ENCODE measurements at regions not wholly inside any gene's neighbourhood (a gene's known extent, or its start where the extent isn't known, plus 50 kb on each side); places are given as distances from the start of the nearest gene placed in this dataset.

DNA sequence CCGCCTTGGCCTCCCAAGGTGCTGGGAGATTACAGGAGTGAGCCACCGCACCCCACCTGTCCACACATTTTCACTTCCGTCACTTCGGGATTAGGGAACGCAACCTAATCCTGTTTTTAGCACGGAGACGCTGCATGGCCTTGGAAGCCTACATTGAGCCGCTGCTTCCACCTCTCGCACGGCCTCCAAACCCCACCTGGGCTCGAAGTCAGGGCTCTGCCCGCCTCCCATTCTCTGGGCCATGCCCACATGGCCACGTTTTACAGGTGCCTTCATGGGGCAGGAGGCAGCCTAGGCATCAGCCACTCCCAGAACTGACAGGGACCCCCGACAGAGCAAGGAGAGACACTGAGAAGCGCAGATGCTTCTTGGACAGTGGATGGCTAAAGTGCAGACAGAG lies 100.6 kb downstream of the OAT start:
- no peaks in the 10 kb centered on the region for H4K20me1 ChIP-seq (ENCODE audit: insufficient read depth)
- no peaks in the 10 kb centered on the region for H3K79me2 ChIP-seq (ENCODE audit: insufficient read depth, low read depth)
- H3K27me3 ChIP-seq (ENCODE audit: insufficient read depth, low read depth) = no peaks in the 10 kb centered on the region
- no peaks in the 10 kb centered on the region for H3K36me3 ChIP-seq (ENCODE audit: insufficient read depth)
- no peaks in the 10 kb centered on the region for H3K4me1 ChIP-seq (ENCODE audit: low read depth, poor library complexity, severe bottlenecking)
- H3K4me3 ChIP-seq (IDR thresholded peaks at IDR 0.05; ENCODE audit: insufficient read depth, low read depth, low read length) = no peak overlapping the region
- no peak overlapping the region for H2AFZ ChIP-seq (ENCODE audit: low read depth)
- TF ChIP-seq, protein P1, sequence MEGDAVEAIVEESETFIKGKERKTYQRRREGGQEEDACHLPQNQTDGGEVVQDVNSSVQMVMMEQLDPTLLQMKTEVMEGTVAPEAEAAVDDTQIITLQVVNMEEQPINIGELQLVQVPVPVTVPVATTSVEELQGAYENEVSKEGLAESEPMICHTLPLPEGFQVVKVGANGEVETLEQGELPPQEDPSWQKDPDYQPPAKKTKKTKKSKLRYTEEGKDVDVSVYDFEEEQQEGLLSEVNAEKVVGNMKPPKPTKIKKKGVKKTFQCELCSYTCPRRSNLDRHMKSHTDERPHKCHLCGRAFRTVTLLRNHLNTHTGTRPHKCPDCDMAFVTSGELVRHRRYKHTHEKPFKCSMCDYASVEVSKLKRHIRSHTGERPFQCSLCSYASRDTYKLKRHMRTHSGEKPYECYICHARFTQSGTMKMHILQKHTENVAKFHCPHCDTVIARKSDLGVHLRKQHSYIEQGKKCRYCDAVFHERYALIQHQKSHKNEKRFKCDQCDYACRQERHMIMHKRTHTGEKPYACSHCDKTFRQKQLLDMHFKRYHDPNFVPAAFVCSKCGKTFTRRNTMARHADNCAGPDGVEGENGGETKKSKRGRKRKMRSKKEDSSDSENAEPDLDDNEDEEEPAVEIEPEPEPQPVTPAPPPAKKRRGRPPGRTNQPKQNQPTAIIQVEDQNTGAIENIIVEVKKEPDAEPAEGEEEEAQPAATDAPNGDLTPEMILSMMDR (conservative IDR thresholded peaks at IDR 0.05; ENCODE audit: low read depth, low read length) = no peak
- H3K27ac ChIP-seq = no peak overlapping the region
- no peak overlapping the region for H3K9ac ChIP-seq
- H3K4me2 ChIP-seq = no peak overlapping the region

DNA sequence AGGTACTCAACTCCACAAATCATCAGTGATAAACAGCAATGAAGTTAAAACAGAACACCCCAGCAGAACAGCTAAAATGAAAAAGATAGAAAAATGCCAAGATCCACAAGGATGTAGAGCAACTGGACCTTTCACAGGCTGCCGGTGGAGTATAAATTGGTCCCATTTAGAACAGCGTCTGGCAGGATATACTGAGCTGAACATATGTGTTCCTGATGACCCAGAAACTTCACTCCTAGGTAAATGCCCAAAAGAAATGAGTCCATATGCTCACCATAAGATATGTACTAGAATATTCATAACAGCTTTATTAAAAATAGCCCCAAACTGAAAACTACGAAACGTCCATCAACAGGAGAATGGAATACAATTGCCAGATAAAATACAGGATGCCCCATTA lies 102.4 kb downstream of the OAT start:
- no peaks in the 10 kb centered on the region for H3K79me2 ChIP-seq (ENCODE audit: insufficient read depth, low read depth)
- TF ChIP-seq, protein P1 (conservative IDR thresholded peaks at IDR 0.05; ENCODE audit: low read depth, low read length) = no peak
- no peaks in the 10 kb centered on the region for H3K27me3 ChIP-seq (ENCODE audit: insufficient read depth, low read depth)

DNA sequence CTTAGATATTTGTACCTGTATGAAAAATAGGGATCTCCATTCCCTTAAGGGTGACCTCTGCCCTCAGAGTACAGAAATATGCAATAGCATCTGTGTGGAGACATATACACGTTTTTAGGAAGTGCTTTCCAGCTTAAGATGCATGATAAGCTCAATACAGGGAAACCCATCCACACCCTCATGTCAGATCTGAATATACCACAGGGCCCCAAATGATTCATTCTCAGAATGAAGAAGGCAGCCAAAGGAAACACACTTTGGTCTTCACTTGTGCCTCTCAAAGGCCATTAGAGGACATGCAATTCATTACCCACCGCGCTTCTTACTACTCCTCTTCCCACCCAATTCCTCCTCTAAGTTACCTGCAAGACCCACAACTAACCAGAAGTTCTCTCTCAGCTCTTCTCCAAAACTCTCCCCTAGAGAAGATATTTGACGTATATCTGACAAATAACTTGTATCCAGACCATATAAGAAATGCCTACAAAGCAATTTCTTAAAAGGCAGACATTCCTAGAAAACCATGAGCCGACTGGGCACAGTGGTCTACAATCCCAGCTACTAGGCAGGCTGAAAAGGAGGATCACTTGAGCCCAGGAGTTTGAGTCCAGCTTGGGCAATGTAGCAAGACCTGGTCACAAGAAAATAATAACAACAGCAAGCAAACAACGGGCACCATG lies 103.0 kb downstream of the OAT start:
- Histone ChIP-seq H4K20me1 (ENCODE audit: insufficient read depth) (no peaks in the 10 kb centered on the region), H3K27me3 (ENCODE audit: insufficient read depth, low read depth) (no peaks in the 10 kb centered on the region)

More for the DNA sequence above, 102.4 kb downstream of the OAT start:
- no peak overlapping the region for H3K9ac ChIP-seq
- no peak overlapping the region for H3K4me3 ChIP-seq (IDR thresholded peaks at IDR 0.05; ENCODE audit: insufficient read depth, low read depth, low read length)
- H4K20me1 ChIP-seq (ENCODE audit: insufficient read depth) = no peaks in the 10 kb centered on the region
- no peak overlapping the region for H3K4me2 ChIP-seq
- H3K36me3 ChIP-seq (ENCODE audit: insufficient read depth) = no peaks in the 10 kb centered on the region
- H3K4me1 ChIP-seq (ENCODE audit: low read depth, poor library complexity, severe bottlenecking) = no peaks in the 10 kb centered on the region
- H2AFZ ChIP-seq (ENCODE audit: low read depth) = no peak overlapping the region
- no peak overlapping the region for H3K27ac ChIP-seq

DNA sequence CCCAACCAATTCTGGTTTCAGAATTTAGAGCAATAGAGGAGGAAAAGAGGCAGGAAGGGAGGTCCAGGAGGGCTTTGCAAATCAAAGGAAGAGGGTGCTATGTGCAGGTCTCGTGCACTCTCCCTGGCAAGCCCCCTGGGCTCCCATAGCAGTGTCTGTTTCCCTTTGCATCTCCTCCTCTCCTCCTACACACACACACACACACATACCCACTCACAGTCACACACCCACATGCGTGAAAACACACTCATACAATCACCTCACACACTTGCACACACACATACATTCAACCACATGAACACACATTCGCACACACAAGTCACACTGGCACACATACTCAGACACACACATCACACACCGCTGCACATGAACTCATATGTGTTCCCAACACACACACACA lies 105.3 kb downstream of the OAT start:
- Histone ChIP-seq H3K9ac (no peak overlapping the region), H3K36me3 (ENCODE audit: insufficient read depth) (no peaks in the 10 kb centered on the region), H3K27me3 (ENCODE audit: insufficient read depth, low read depth) (no peaks in the 10 kb centered on the region), H3K4me2 (no peak overlapping the region), H2AFZ (ENCODE audit: low read depth) (no peak overlapping the region), H4K20me1 (ENCODE audit: insufficient read depth) (no peaks in the 10 kb centered on the region), H3K4me1 (ENCODE audit: low read depth, poor library complexity, severe bottlenecking) (no peaks in the 10 kb centered on the region), H3K4me3 (IDR thresholded peaks at IDR 0.05; ENCODE audit: insufficient read depth, low read depth, low read length) (no peak overlapping the region), H3K27ac (no peak overlapping the region), H3K79me2 (ENCODE audit: insufficient read depth, low read depth) (no peaks in the 10 kb centered on the region)
- TF ChIP-seq, protein P1 (conservative IDR thresholded peaks at IDR 0.05; ENCODE audit: low read depth, low read length) = no peak

More for the DNA sequence above, 103.0 kb downstream of the OAT start:
- H3K4me2 ChIP-seq = no peak overlapping the region
- no peaks in the 10 kb centered on the region for H3K36me3 ChIP-seq (ENCODE audit: insufficient read depth)
- no peak overlapping the region for H3K9ac ChIP-seq
- H3K4me3 ChIP-seq (IDR thresholded peaks at IDR 0.05; ENCODE audit: insufficient read depth, low read depth, low read length) = no peak overlapping the region
- no peaks in the 10 kb centered on the region for H3K79me2 ChIP-seq (ENCODE audit: insufficient read depth, low read depth)
- TF ChIP-seq, protein P1 (conservative IDR thresholded peaks at IDR 0.05; ENCODE audit: low read depth, low read length) = no peak
- H2AFZ ChIP-seq (ENCODE audit: low read depth) = no peak overlapping the region
- no peak overlapping the region for H3K27ac ChIP-seq
- no peaks in the 10 kb centered on the region for H3K4me1 ChIP-seq (ENCODE audit: low read depth, poor library complexity, severe bottlenecking)

Measured in KMS-11 (cell line).